IMR-90 (cell line): ENCODE measurements at regions not wholly inside any gene's neighbourhood (a gene's known extent, or its start where the extent isn't known, plus 50 kb on each side); places are given as distances from the start of the nearest gene placed in this dataset.

Experiments
- ATAC-seq: fragments of 200-7000 bp; cut with Tn5 transposase; 2 replicates; pipeline ENCODE4 v1.9.1; 2020; ENCODE audit warnings: low read depth, mild to moderate bottlenecking, moderate library complexity
- BruUV-seq: library from RNA; stranded (reverse); fragments of 400-500 nt; replicated peaks from 2 replicates; lab custom pipeline; 2021; lab: Mats Ljungman, UMichigan
- CTCF ChIA-PET: fragments of 300-600 bp; formaldehyde crosslinking; extraction: SDS; loops from one replicate; lab custom pipeline; 2021; ENCODE audit warnings: antibody characterized with exemption; lab: Yijun Ruan, JAX
- POLR2A ChIA-PET: fragments of 300-600 bp; sonication (Branson Sonifier 250); formaldehyde crosslinking; loops from one replicate; lab custom pipeline; 2022; ENCODE audit warnings: antibody characterized with exemption; ENCODE audit not compliant: unreplicated experiment; lab: Charles Lee
- DNase-seq: peaks from one replicate; pipeline ENCODE4 v3.0.0; 2013
- H2AFZ ChIP-seq: replicated peaks from 2 replicates; pipeline ENCODE3; 2013; ENCODE audit warnings: low read length, mild to moderate bottlenecking; ENCODE audit not compliant: poor library complexity
- H2AK5ac ChIP-seq: 2 replicates; pipeline ENCODE4 v1.6.1; 2013; ENCODE audit warnings: low read depth, low read length, inconsistent platforms
- H2AK9ac ChIP-seq: replicated peaks from 2 replicates; pipeline ENCODE3; 2013; ENCODE audit warnings: mild to moderate bottlenecking, low read depth, low read length, moderate library complexity; ENCODE audit not compliant: poor library complexity
- H2BK120ac ChIP-seq: 2 replicates; pipeline ENCODE4 v1.6.1; 2013; ENCODE audit warnings: low read depth, low read length, inconsistent platforms
- H2BK15ac ChIP-seq: 3 replicates; pipeline ENCODE4 v1.6.1; 2013; ENCODE audit warnings: low read depth, low read length, inconsistent platforms
- H2BK20ac ChIP-seq: 2 replicates; pipeline ENCODE4 v1.6.1; 2013; ENCODE audit warnings: low read depth, mild to moderate bottlenecking, inconsistent platforms, low read length, moderate library complexity
- H2BK5ac ChIP-seq: 2 replicates; pipeline ENCODE4 v1.6.1; 2013; ENCODE audit warnings: mild to moderate bottlenecking, low read depth, low read length, inconsistent platforms; ENCODE audit not compliant: poor library complexity, severe bottlenecking
- H3K14ac ChIP-seq: replicated peaks from 2 replicates; pipeline ENCODE4 v1.6.1; 2013; ENCODE audit warnings: low read depth, low read length, inconsistent platforms
- H3K18ac ChIP-seq: 2 replicates; pipeline ENCODE4 v1.6.1; 2013; ENCODE audit warnings: low read depth, low read length, control low read depth
- H3K23ac ChIP-seq: 2 replicates; pipeline ENCODE4 v1.6.1; 2013; ENCODE audit warnings: low read depth, low read length, inconsistent platforms
- H3K27ac ChIP-seq: 2 replicates; pipeline ENCODE4 v1.5.1; 2013; ENCODE audit warnings: mild to moderate bottlenecking, control low read depth, low read length; ENCODE audit not compliant: insufficient read depth
- H3K27me3 ChIP-seq: 2 replicates; pipeline ENCODE4 v1.6.1; 2013; ENCODE audit warnings: low read length; ENCODE audit not compliant: control insufficient read depth, insufficient read depth
- H3K36me3 ChIP-seq: 2 replicates; pipeline ENCODE4 v1.6.1; 2013; ENCODE audit warnings: low read length, mixed read lengths; ENCODE audit not compliant: control insufficient read depth, insufficient read depth
- H3K4ac ChIP-seq: 2 replicates; pipeline ENCODE4 v1.6.1; 2013; ENCODE audit warnings: low read depth, low read length, inconsistent platforms
- H3K4me1 ChIP-seq: 2 replicates; pipeline ENCODE4 v1.6.1; 2013; ENCODE audit warnings: low read length, mixed read lengths; ENCODE audit not compliant: control insufficient read depth, insufficient read depth
- H3K4me2 ChIP-seq: 2 replicates; pipeline ENCODE4 v1.6.1; 2013; ENCODE audit warnings: low read depth, mild to moderate bottlenecking, control low read depth, low read length, moderate library complexity
- H3K4me3 ChIP-seq: 2 replicates; pipeline ENCODE4 v1.5.1; 2013; ENCODE audit warnings: low read depth, mild to moderate bottlenecking, control low read depth, low read length, moderate library complexity; ENCODE audit not compliant: insufficient read depth
- H3K56ac ChIP-seq: 2 replicates; pipeline ENCODE4 v1.6.1; 2013; ENCODE audit warnings: low read length, inconsistent platforms; ENCODE audit not compliant: insufficient read depth; ENCODE audit errors: extremely low read depth
- H3K79me1 ChIP-seq, 2 experiments: 2 replicates each; pipeline ENCODE4 v1.6.1; 2013; ENCODE audit warnings: low read length in 2 of 2, inconsistent platforms in 1 of 2, low read depth in 1 of 2
- H3K9ac ChIP-seq: 2 replicates; pipeline ENCODE4 v1.6.1; 2013; ENCODE audit warnings: low read depth, low read length, control low read depth
- H3K9me1 ChIP-seq: 2 replicates; pipeline ENCODE4 v1.6.1; 2013; ENCODE audit warnings: low read length, inconsistent platforms; ENCODE audit not compliant: insufficient read depth
- H3K9me3 ChIP-seq: 2 replicates; pipeline ENCODE4 v1.6.1; 2013; ENCODE audit warnings: low read length; ENCODE audit not compliant: control insufficient read depth, insufficient read depth
- H4K20me1 ChIP-seq: 2 replicates; pipeline ENCODE4 v1.6.1; 2013; ENCODE audit warnings: low read length, inconsistent platforms; ENCODE audit not compliant: insufficient read depth
- H4K5ac ChIP-seq: 2 replicates; pipeline ENCODE4 v1.6.1; 2013; ENCODE audit warnings: mild to moderate bottlenecking, low read depth, low read length, control low read depth
- H4K8ac ChIP-seq, 2 experiments: 2 replicates each; pipeline ENCODE4 v1.6.1; 2013; ENCODE audit warnings: low read depth in 2 of 2, low read length in 2 of 2, control low read depth in 1 of 2, inconsistent platforms in 1 of 2
- H4K91ac ChIP-seq: 2 replicates; pipeline ENCODE4 v1.6.1; 2013; ENCODE audit warnings: low read depth, low read length, inconsistent platforms; ENCODE audit not compliant: insufficient read depth
- MAFK ChIP-seq: IDR thresholded peaks from 2 replicates; pipeline ENCODE4 v1.6.1; 2012; ENCODE audit warnings: low read depth, low read length, improper control_type of control experiment
- MAZ ChIP-seq: IDR thresholded peaks from 2 replicates; pipeline ENCODE4 v1.6.1; 2012; ENCODE audit warnings: low read depth, mild to moderate bottlenecking, low read length, improper control_type of control experiment, moderate library complexity, borderline replicate concordance
- RCOR1 ChIP-seq: IDR thresholded peaks from 2 replicates; pipeline ENCODE4 v1.6.1; 2012; ENCODE audit warnings: mild to moderate bottlenecking, low read length, improper control_type of control experiment; ENCODE audit not compliant: insufficient replicate concordance
- RFX5 ChIP-seq: IDR thresholded peaks from 2 replicates; pipeline ENCODE4 v1.8.0; 2012; ENCODE audit warnings: low read depth, mild to moderate bottlenecking, low read length, moderate library complexity
- SMC3 ChIP-seq: fragments of 150-350 bp; IDR thresholded peaks from 2 replicates; pipeline ENCODE4 v1.6.1; 2016; ENCODE audit warnings: low read depth, mild to moderate bottlenecking, antibody characterized with exemption, low read length, moderate library complexity
- WGBS, 2 experiments: methylation state at CpG; one replicate each; pipeline versions ENCODE4 v1.1.5 to v1.1.7; 2013; ENCODE audit warnings: missing lambda C conversion rate in 2 of 2; ENCODE audit not compliant: insufficient read length in 1 of 2; ENCODE audit errors: extremely low coverage in 2 of 2; 5-methylcytosine and 5-hydroxymethylcytosine counted together
- dilution Hi-C: fragments of 300-500 bp; cut with HindIII; formaldehyde crosslinking; loops from one replicate; pipeline ENCODE4 v1.14.3; 2018; ENCODE audit warnings: low sequenced_read_pairs; ENCODE audit not compliant: unreplicated experiment
- in situ Hi-C: fragments of 300-500 bp; cut with MboI; formaldehyde crosslinking; loops from 3 replicates; pipeline ENCODE4 v1.14.3; 2019; ENCODE audit warnings: low sequenced_read_pairs, inconsistent platforms, mixed read lengths
- intact Hi-C: fragments of 100-400 bp; cut with micrococcal nuclease; formaldehyde crosslinking; loops from 2 replicates; pipeline ENCODE4 v1.10.0; 2022
- TF ChIP-seq, protein P1 (sequence below): conservative IDR thresholded peaks from 2 replicates; pipeline ENCODE4 v1.5.1; 2012; ENCODE audit warnings: mild to moderate bottlenecking, low read depth, low read length, improper control_type of control experiment

DNA sequence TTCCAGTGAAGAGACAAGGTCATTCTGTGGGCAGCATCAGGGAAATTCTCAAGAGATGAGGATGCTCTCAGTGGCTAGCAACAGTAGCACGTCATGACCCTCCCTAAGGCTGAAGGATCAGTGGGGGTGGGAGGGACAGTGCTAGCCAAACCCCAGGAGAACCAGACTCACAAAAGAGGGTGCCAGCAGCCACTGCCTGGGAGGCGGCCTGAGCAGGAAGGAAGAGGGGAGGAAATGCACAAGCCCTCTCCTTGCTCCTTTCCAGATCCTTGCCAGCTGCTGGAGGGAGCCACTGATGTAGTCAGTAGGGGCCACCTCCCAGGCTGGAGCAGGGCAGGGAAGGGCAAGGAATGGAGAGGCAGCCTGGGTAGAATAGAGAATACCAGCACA, 302.7 kb downstream of the RPS24 start:
- Histone ChIP-seq H3K4ac (peak overlapping the region; percentile 67), H2AFZ (peak overlapping the region; percentile 63), H3K9me3 (peaks cover 2% of the 10 kb centered on the region; the same call in 1 of the 2 replicates), H3K9ac (no peak overlapping the region), H4K5ac (no peak overlapping the region), H2BK15ac (no peak overlapping the region), H2BK20ac (peak overlapping the region; percentile 84; the same call in 1 of the 2 replicates), H4K8ac (peak overlapping the region in 1 of 2 experiments; percentile 45; a peak in 1 of 4 replicates), H3K4me3 (no peak overlapping the region), H3K4me2 (no peak overlapping the region), H4K20me1 (peaks cover 7% of the 10 kb centered on the region; the same call in 1 of the 2 replicates), H2BK120ac (peak overlapping the region; percentile 67; the same call in 1 of the 2 replicates), H2AK9ac (peak overlapping the region; percentile 79), H3K23ac (peak overlapping the region; percentile 43; the same call in 1 of the 2 replicates), H3K79me1 (no peaks in the 10 kb centered on the region), H3K27ac (no peak overlapping the region), H4K91ac (no peak overlapping the region), H3K4me1 (peaks cover 19% of the 10 kb centered on the region), H3K27me3 (peaks cover 12% of the 10 kb centered on the region), H3K9me1 (peaks cover 21% of the 10 kb centered on the region), H3K36me3 (no peaks in the 10 kb centered on the region), H3K14ac (peak overlapping the region; percentile 76), H3K18ac (no peak overlapping the region), H2AK5ac (peak overlapping the region; percentile 61), H2BK5ac (peak overlapping the region; percentile 23), H3K56ac (no peak overlapping the region)
- dilution Hi-C loops (no loop called here), in situ Hi-C loops (no loop called here), intact Hi-C loops (no loop called here)
- no CpG with 5 or more reads among the region's 2 CpGs for WGBS, 2 experiments
- ChIA-PET POLR2A (no interaction called here), CTCF (no interaction called here)
- TF ChIP-seq SMC3: no peak
- 0 out of 2 replicates have a peak, but pooled peaks have one; percentile 10 for TF ChIP-seq MAFK
- TF ChIP-seq MAZ: peak; percentile 52
- no peak for TF ChIP-seq RFX5
- peak; percentile 85 for TF ChIP-seq RCOR1
- TF ChIP-seq, protein P1, sequence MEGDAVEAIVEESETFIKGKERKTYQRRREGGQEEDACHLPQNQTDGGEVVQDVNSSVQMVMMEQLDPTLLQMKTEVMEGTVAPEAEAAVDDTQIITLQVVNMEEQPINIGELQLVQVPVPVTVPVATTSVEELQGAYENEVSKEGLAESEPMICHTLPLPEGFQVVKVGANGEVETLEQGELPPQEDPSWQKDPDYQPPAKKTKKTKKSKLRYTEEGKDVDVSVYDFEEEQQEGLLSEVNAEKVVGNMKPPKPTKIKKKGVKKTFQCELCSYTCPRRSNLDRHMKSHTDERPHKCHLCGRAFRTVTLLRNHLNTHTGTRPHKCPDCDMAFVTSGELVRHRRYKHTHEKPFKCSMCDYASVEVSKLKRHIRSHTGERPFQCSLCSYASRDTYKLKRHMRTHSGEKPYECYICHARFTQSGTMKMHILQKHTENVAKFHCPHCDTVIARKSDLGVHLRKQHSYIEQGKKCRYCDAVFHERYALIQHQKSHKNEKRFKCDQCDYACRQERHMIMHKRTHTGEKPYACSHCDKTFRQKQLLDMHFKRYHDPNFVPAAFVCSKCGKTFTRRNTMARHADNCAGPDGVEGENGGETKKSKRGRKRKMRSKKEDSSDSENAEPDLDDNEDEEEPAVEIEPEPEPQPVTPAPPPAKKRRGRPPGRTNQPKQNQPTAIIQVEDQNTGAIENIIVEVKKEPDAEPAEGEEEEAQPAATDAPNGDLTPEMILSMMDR: 0 out of 2 replicates have a peak, but pooled peaks have one; percentile 4
- DNase-seq (peak; percentile 97), ATAC-seq (peak; percentile 86)
- BruUV-seq: no TSS peak
